Psoas muscle (tissue), 7 donors: ENCODE measurements at regions not wholly inside any gene's neighbourhood (a gene's known extent, or its start where the extent isn't known, plus 50 kb on each side); places are given as distances from the start of the nearest gene placed in this dataset.
"Not testable (repeated sequence)": the region's sequence is repeated elsewhere in the genome, so short reads cannot be mapped to it uniquely, and the experiment has no call there.

Source experiments
- ATAC-seq, 4 donors: fragments of 200-7000 bp; cut with Tn5 transposase; one replicate each; pipeline ENCODE4 v1.9.1; 2020; ENCODE audit warnings: moderate library complexity in 3 of 4, mild to moderate bottlenecking in 2 of 4
- DNase-seq, 2 donors: peaks; one replicate each; pipeline ENCODE4 v3.0.0-alpha.2; 2020
- H3K27ac ChIP-seq: fragments of 200-600 bp; one replicate; pipeline ENCODE4 v1.8.0; 2022
- H3K27me3 ChIP-seq, 3 donors: fragments of 200-600 bp in 1 of 3; one replicate each; pipeline versions ENCODE4 v1.6.1 to v1.8.0; 2013 to 2022; ENCODE audit warnings: low read length in 2 of 3, mild to moderate bottlenecking in 2 of 3, moderate library complexity in 1 of 3; ENCODE audit not compliant: insufficient read depth in 3 of 3
- H3K36me3 ChIP-seq, 2 donors: fragments of 200-600 bp in 1 of 2; one replicate each; pipeline versions ENCODE4 v1.6.1 to v1.8.0; 2013 to 2022; ENCODE audit warnings: low read depth in 1 of 2, mild to moderate bottlenecking in 1 of 2, moderate library complexity in 1 of 2; ENCODE audit not compliant: insufficient read depth in 1 of 2
- H3K4me1 ChIP-seq: fragments of 200-600 bp; one replicate; pipeline ENCODE4 v1.8.0; 2022
- H3K4me3 ChIP-seq: fragments of 200-600 bp; one replicate; pipeline ENCODE4 v1.8.0; 2022; ENCODE audit warnings: mild to moderate bottlenecking
- H3K9me3 ChIP-seq: fragments of 200-600 bp; one replicate; pipeline ENCODE4 v1.8.0; 2022
- WGBS, 3 donors: extraction: QIAGEN DNeasy Blood & Tissue Kit; methylation state at CpG; one replicate each; pipeline versions ENCODE4 v1.1.6 to v1.1.7; 2013; 5-methylcytosine and 5-hydroxymethylcytosine counted together
- intact Hi-C, 2 donors: fragments of 100-400 bp; cut with DNase I; formaldehyde crosslinking; loops; one replicate each; pipeline versions ENCODE4 v1.11.0 to v1.14.2; 2022
- TF ChIP-seq, protein P1 (sequence below): fragments of 200-600 bp; IDR thresholded peaks from one replicate; pipeline ENCODE4 v1.8.0; 2022; ENCODE audit warnings: antibody characterized with exemption
- donor health status: healthy with polysubstance abuse.
- donor health status: DM: no; HTN: no; CAD: no; lungs with moderate emphysema.
- donor health status: Bipolar disorder and iron deficiency.
- donor health status: healthy.
- donor health status: DM: yes; HTN: yes; CAD: no.
- donor health status: DM: no; HTN: no; CAD: no.
- donor health status: DM: yes; HTN: yes; CAD: no.

DNA sequence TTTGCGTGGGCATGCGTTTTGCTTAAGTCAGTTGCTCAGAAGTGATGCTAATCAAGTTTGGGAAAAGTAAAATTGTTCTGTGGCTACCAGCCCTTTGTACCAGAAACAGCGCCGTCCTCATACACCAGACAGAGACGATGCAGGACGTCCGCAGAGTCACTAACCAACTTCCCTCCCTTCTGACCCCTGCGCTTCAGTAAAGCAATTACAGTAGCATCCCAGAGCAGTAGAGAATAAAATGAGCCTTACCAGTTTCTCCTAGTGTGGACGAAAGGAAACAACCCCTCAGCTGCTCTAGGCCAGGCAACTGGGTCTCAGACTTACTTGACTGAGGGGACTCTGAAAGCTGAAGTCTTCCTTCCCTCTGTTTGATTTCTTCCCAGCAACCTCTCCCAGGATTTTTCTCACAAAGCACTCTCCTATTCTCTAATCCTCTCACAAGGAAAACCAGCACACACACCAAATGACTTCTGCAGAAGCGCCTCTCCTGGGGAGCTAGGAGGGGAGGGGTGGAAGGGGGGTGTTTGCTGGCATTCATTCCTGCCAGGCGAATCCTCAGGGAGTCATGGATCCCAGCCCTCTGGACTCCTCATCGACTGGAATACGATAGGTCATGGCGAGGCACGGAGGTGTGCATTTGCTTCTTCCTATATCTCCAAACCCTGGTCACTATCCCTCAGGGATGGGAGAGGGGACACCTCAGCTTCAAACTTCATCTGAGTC lies 56.0 kb upstream of the MID1 start:
- 23 to 27% (median 25%) methylated on average over 15 of the region's 15 CpGs for WGBS, 3 donors
- Histone ChIP-seq H3K27me3 (no peaks in the 10 kb centered on the region), H3K27ac (no peak overlapping the region), H3K9me3 (no peaks in the 10 kb centered on the region), H3K4me3 (no peak overlapping the region), H3K36me3 (no peaks in the 10 kb centered on the region), H3K4me1 (no peaks in the 10 kb centered on the region)
- DNase-seq (no peak), ATAC-seq (no peak)
- intact Hi-C loops, result no loop called here
- TF ChIP-seq, protein P1, sequence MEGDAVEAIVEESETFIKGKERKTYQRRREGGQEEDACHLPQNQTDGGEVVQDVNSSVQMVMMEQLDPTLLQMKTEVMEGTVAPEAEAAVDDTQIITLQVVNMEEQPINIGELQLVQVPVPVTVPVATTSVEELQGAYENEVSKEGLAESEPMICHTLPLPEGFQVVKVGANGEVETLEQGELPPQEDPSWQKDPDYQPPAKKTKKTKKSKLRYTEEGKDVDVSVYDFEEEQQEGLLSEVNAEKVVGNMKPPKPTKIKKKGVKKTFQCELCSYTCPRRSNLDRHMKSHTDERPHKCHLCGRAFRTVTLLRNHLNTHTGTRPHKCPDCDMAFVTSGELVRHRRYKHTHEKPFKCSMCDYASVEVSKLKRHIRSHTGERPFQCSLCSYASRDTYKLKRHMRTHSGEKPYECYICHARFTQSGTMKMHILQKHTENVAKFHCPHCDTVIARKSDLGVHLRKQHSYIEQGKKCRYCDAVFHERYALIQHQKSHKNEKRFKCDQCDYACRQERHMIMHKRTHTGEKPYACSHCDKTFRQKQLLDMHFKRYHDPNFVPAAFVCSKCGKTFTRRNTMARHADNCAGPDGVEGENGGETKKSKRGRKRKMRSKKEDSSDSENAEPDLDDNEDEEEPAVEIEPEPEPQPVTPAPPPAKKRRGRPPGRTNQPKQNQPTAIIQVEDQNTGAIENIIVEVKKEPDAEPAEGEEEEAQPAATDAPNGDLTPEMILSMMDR, result no peak

DNA sequence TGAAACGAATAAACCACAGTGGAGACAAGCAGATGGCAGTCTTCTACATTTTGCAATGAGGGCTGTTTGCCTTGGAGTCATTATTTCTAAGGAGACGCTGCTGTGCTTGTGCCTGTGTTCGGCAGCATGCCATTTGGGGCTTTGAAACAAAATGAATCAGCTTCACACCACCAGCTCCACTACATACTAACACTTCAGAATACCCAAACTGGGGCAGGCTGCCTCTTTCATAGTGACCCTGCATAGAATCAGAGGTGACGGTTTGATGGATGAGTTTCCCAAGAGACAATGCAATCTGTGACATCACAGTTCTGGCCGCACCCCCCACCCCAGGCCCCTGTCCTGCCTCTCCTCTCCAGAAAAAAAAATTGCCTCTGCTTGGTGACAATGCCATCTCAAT lies 57.1 kb upstream of the MID1 start:
- peak; percentile 14 to 47 for DNase-seq
- H3K4me3 ChIP-seq, result no peak overlapping the region
- H3K27me3 ChIP-seq, result no peaks in the 10 kb centered on the region
- WGBS, 3 donors, result 27 to 44% (median 30%) methylated on average over 5 of the region's 5 CpGs
- H3K36me3 ChIP-seq, result no peaks in the 10 kb centered on the region
- TF ChIP-seq, protein P1, result no peak
- no peaks in the 10 kb centered on the region for H3K9me3 ChIP-seq
- no peak for ATAC-seq
- intact Hi-C loops, result no loop called here
- H3K4me1 ChIP-seq, result no peaks in the 10 kb centered on the region
- H3K27ac ChIP-seq, result no peak overlapping the region

DNA sequence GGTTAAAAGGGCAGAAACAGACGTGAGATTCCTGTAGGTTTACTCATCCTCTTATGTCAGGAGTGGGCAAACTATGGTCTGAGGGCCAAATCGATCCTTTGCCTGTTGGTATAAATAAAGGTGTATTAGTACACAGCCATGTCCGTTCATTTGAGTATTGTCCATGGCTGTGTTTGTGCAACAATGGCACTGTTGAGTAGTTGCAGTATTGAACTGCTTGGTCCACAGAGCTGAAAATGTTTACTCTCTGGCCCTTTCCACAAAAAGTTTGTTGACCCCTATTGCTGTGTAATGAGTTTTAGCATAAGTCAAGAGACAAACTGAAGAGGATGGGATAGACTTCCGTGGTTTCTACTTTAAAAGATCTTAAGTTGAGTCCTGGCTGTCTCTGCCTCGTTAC lies 59.0 kb upstream of the MID1 start:
- no peaks in the 10 kb centered on the region for H3K9me3 ChIP-seq
- TF ChIP-seq, protein P1, result no peak
- intact Hi-C loops, result no loop called here
- H3K4me3 ChIP-seq, result no peak overlapping the region
- WGBS, 3 donors, result 50 to 87% (median 80%) methylated on average over 5 of the region's 5 CpGs
- no peak overlapping the region for H3K27ac ChIP-seq
- H3K27me3 ChIP-seq, result no peaks in the 10 kb centered on the region
- ATAC-seq (no peak), DNase-seq (no peak)
- H3K36me3 ChIP-seq, result no peaks in the 10 kb centered on the region
- H3K4me1 ChIP-seq, result no peaks in the 10 kb centered on the region

DNA sequence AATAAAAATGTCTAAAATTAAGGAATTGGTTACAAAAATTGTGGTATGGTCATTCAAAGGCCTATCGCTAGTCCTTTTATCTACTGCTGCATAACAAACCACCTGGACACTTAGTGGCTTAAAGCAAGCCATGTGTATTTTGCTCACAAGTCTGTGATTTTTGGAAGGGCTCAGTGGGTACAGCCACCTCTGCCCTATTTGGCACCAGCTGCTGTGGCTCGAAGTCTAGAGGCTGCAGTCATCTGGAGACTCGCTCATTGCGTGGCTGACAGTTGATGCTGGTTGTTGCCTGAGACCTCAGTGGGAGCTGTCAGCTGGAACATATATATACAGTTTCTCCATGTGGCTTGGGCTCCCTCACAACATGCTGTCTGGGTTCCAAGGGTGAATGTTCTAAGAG lies 60.8 kb upstream of the MID1 start:
- H3K4me3 ChIP-seq, result no peak overlapping the region
- no peak for ATAC-seq
- TF ChIP-seq, protein P1, result no peak

DNA sequence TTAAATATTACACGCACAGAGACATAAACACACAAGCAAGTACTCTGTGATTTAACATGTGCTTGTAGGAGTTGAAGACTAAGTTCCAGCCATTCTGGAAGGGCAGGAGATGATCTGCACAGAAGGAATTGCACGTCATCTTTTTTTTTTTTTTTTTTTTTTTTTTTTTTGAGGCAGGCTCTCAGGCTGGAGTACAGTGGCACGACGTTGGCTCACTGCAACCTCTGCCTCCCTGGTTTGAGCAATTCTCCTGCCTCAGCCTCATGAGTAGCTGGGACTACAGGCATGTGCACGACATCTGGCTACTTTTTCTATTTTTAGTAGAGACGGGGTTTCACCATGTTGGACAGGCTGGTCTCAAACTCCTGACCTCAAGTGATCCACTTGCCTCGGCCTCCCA lies 63.2 kb upstream of the MID1 start:
- ATAC-seq, DNase-seq, intact Hi-C loops, H3K36me3 ChIP-seq, H3K27ac ChIP-seq, H3K27me3 ChIP-seq, H3K4me3 ChIP-seq, H3K9me3 ChIP-seq, H3K4me1 ChIP-seq: not testable (repeated sequence)
- 64 to 70% (median 66%) methylated on average over 7 of the region's 7 CpGs for WGBS, 3 donors

More for the DNA sequence above, 60.8 kb upstream of the MID1 start:
- H3K27me3 ChIP-seq, result no peaks in the 10 kb centered on the region
- DNase-seq, result no peak
- no peaks in the 10 kb centered on the region for H3K4me1 ChIP-seq
- no peaks in the 10 kb centered on the region for H3K9me3 ChIP-seq
- no peak overlapping the region for H3K27ac ChIP-seq
- intact Hi-C loops, result no loop called here
- 56 to 74% (median 72%) methylated on average over 4 of the region's 4 CpGs for WGBS, 3 donors
- H3K36me3 ChIP-seq, result no peaks in the 10 kb centered on the region
